ENCODE measurements at regions not wholly inside any gene's neighbourhood (a gene's known extent, or its start where the extent isn't known, plus 50 kb on each side); places are given as distances from the start of the nearest gene placed in this dataset.

- DNase-seq (ENCODE audit: low read depth, low spot score), result no peak
- H3K9me3 ChIP-seq (replicated peaks; ENCODE audit: control insufficient read depth, insufficient read depth, low read length), result no peaks in the 10 kb centered on the region
- intact Hi-C loops (cut with micrococcal nuclease; ENCODE audit: unreplicated experiment) (no loop called here), in situ Hi-C loops (cut with MboI) (no loop called here)
- no peak overlapping the region for H3K27ac ChIP-seq (ENCODE audit: control insufficient read depth, insufficient read depth)
- H3K27me3 ChIP-seq (replicated peaks in 1 of 2; ENCODE audit: control insufficient read depth in 2 of 2, insufficient read depth in 2 of 2, low read length in 1 of 2), result no peaks in the 10 kb centered on the region
- H3K79me2 ChIP-seq (ENCODE audit: control insufficient read depth, insufficient read depth, low read length), result no peaks in the 10 kb centered on the region
- WGBS (ENCODE audit: insufficient coverage, insufficient replicate concordance, low lambda C conversion rate, missing lambda C conversion rate), result 91% methylated on average over 10 of the region's 10 CpGs
- SMC1A ChIA-PET (ENCODE audit: uncharacterized antibody, unreplicated experiment), result interaction anchor here (0.6 kb wide), 1 partner anchor 264 kb away, joined by 3 read pairs; no protein-coding TSS in a partner anchor
- H3K4me2 ChIP-seq (ENCODE audit: control insufficient read depth, insufficient read depth), result no peak overlapping the region
- no peaks in the 10 kb centered on the region; a peak in 1 of 4 replicates for H3K36me3 ChIP-seq (ENCODE audit: control insufficient read depth in 2 of 2, insufficient read depth in 2 of 2, low read length in 1 of 2)
- RAD21 ChIA-PET (ENCODE audit: unreplicated experiment), result no interaction called here
- FAIRE-seq, result no peak
- H3K4me3 ChIP-seq, result no peak overlapping the region
- no TSS peak for BruUV-seq (replicated peaks)
- CTCF ChIA-PET, result interaction anchor here (1.4 kb wide), 1 partner anchor 224 kb away, joined by 4 read pairs; no protein-coding TSS in a partner anchor
- POLR2A ChIA-PET, result no interaction called here
- H3K9ac ChIP-seq (ENCODE audit: control insufficient read depth, insufficient read depth, low read length), result no peak overlapping the region
- TF ChIP-seq PKNOX1 (IDR thresholded peaks at IDR 0.05) (no peak), FOXK2 (IDR thresholded peaks at IDR 0.05) (no peak), IKZF1 (conservative IDR thresholded peaks at IDR 0.05) (no peak)
- H3K4me1 ChIP-seq (ENCODE audit: control insufficient read depth, insufficient read depth, low read length), result no peaks in the 10 kb centered on the region
- no peak for ATAC-seq
- no peaks in the 10 kb centered on the region for H4K20me1 ChIP-seq (ENCODE audit: control insufficient read depth, insufficient read depth)
- H2AFZ ChIP-seq (ENCODE audit: control insufficient read depth, low read depth, low read length), result no peak overlapping the region
Observed at GRCh38 chr6:154899824-154900463, 95.2 kb upstream of the TIAM2 start.

- ChIA-PET POLR2A (no interaction called here), CTCF (interaction anchor here (0.7 kb wide), 1 partner anchor 226 kb away, joined by 3 read pairs; no protein-coding TSS in a partner anchor), SMC1A (ENCODE audit: uncharacterized antibody, unreplicated experiment) (no interaction called here), RAD21 (ENCODE audit: unreplicated experiment) (no interaction called here)
- FAIRE-seq, result no peak
- intact Hi-C loops (cut with micrococcal nuclease; ENCODE audit: unreplicated experiment) (no loop called here), in situ Hi-C loops (cut with MboI) (no loop called here)
- Histone ChIP-seq H3K9me3 (replicated peaks; ENCODE audit: control insufficient read depth, insufficient read depth, low read length) (no peaks in the 10 kb centered on the region), H3K4me3 (no peak overlapping the region), H3K27ac (ENCODE audit: control insufficient read depth, insufficient read depth) (no peak overlapping the region), H3K4me1 (ENCODE audit: control insufficient read depth, insufficient read depth, low read length) (no peaks in the 10 kb centered on the region), H3K9ac (ENCODE audit: control insufficient read depth, insufficient read depth, low read length) (no peak overlapping the region), H3K27me3 (replicated peaks in 1 of 2; ENCODE audit: control insufficient read depth in 2 of 2, insufficient read depth in 2 of 2, low read length in 1 of 2) (no peaks in the 10 kb centered on the region), H4K20me1 (ENCODE audit: control insufficient read depth, insufficient read depth) (no peaks in the 10 kb centered on the region), H3K36me3 (ENCODE audit: control insufficient read depth in 2 of 2, insufficient read depth in 2 of 2, low read length in 1 of 2) (no peaks in the 10 kb centered on the region), H2AFZ (ENCODE audit: control insufficient read depth, low read depth, low read length) (no peak overlapping the region), H3K4me2 (ENCODE audit: control insufficient read depth, insufficient read depth) (no peak overlapping the region), H3K79me2 (ENCODE audit: control insufficient read depth, insufficient read depth, low read length) (no peaks in the 10 kb centered on the region)
- BruUV-seq (replicated peaks), result no TSS peak
- WGBS (ENCODE audit: insufficient coverage, insufficient replicate concordance, low lambda C conversion rate, missing lambda C conversion rate), result 85% methylated on average over 9 of the region's 9 CpGs
- no peak for DNase-seq (ENCODE audit: low read depth, low spot score)
- ATAC-seq, result no peak
- TF ChIP-seq SIX5 (IDR thresholded peaks at IDR 0.05; ENCODE audit: low read depth, low read length, severe bottlenecking), result no peak
- TF ChIP-seq POLR2AphosphoS2 (IDR thresholded peaks at IDR 0.05; ENCODE audit: low read depth, low read length), result no peak
- no peak for TF ChIP-seq ETV6 (conservative IDR thresholded peaks at IDR 0.05 in 1 of 2, IDR thresholded peaks at IDR 0.05 in 1 of 2; ENCODE audit: borderline replicate concordance in 1 of 2, low read depth in 1 of 2)
- no peak for TF ChIP-seq KDM1A (IDR thresholded peaks at IDR 0.05; ENCODE audit: borderline replicate concordance)
- TF ChIP-seq CHD1 (IDR thresholded peaks at IDR 0.05; ENCODE audit: low read depth, low read length), result no peak
- TF ChIP-seq SREBF1 (IDR thresholded peaks at IDR 0.05; ENCODE audit: low read length), result no peak
- no peak for TF ChIP-seq PKNOX1 (IDR thresholded peaks at IDR 0.05)
- TF ChIP-seq HCFC1 (IDR thresholded peaks at IDR 0.05; ENCODE audit: low read length), result no peak
- no peak for TF ChIP-seq JUND (IDR thresholded peaks at IDR 0.05; ENCODE audit: low read depth, low read length)
Observed at GRCh38 chr6:154901876-154902552, 93.1 kb upstream of the TIAM2 start.

All from GM12878 (cell line).